IMR-90 (cell line): ENCODE measurements at regions not wholly inside any gene's neighbourhood (a gene's known extent, or its start where the extent isn't known, plus 50 kb on each side); places are given as distances from the start of the nearest gene placed in this dataset.

Source experiments
- ATAC-seq: fragments of 200-7000 bp; cut with Tn5 transposase; 2 replicates; pipeline ENCODE4 v1.9.1; 2020; ENCODE audit warnings: low read depth, mild to moderate bottlenecking, moderate library complexity
- BruUV-seq: library from RNA; stranded (reverse); fragments of 400-500 nt; replicated peaks from 2 replicates; lab custom pipeline; 2021; lab: Mats Ljungman, UMichigan
- CTCF ChIA-PET: fragments of 300-600 bp; formaldehyde crosslinking; extraction: SDS; loops from one replicate; lab custom pipeline; 2021; ENCODE audit warnings: antibody characterized with exemption; lab: Yijun Ruan, JAX
- POLR2A ChIA-PET: fragments of 300-600 bp; sonication (Branson Sonifier 250); formaldehyde crosslinking; loops from one replicate; lab custom pipeline; 2022; ENCODE audit warnings: antibody characterized with exemption; ENCODE audit not compliant: unreplicated experiment; lab: Charles Lee
- DNase-seq: peaks from one replicate; pipeline ENCODE4 v3.0.0; 2013
- H2AFZ ChIP-seq: replicated peaks from 2 replicates; pipeline ENCODE3; 2013; ENCODE audit warnings: low read length, mild to moderate bottlenecking; ENCODE audit not compliant: poor library complexity
- H2AK5ac ChIP-seq: 2 replicates; pipeline ENCODE4 v1.6.1; 2013; ENCODE audit warnings: low read depth, low read length, inconsistent platforms
- H2AK9ac ChIP-seq: replicated peaks from 2 replicates; pipeline ENCODE3; 2013; ENCODE audit warnings: mild to moderate bottlenecking, low read depth, low read length, moderate library complexity; ENCODE audit not compliant: poor library complexity
- H2BK120ac ChIP-seq: 2 replicates; pipeline ENCODE4 v1.6.1; 2013; ENCODE audit warnings: low read depth, low read length, inconsistent platforms
- H2BK15ac ChIP-seq: 3 replicates; pipeline ENCODE4 v1.6.1; 2013; ENCODE audit warnings: low read depth, low read length, inconsistent platforms
- H2BK20ac ChIP-seq: 2 replicates; pipeline ENCODE4 v1.6.1; 2013; ENCODE audit warnings: low read depth, mild to moderate bottlenecking, inconsistent platforms, low read length, moderate library complexity
- H2BK5ac ChIP-seq: 2 replicates; pipeline ENCODE4 v1.6.1; 2013; ENCODE audit warnings: mild to moderate bottlenecking, low read depth, low read length, inconsistent platforms; ENCODE audit not compliant: poor library complexity, severe bottlenecking
- H3K14ac ChIP-seq: replicated peaks from 2 replicates; pipeline ENCODE4 v1.6.1; 2013; ENCODE audit warnings: low read depth, low read length, inconsistent platforms
- H3K18ac ChIP-seq: 2 replicates; pipeline ENCODE4 v1.6.1; 2013; ENCODE audit warnings: low read depth, low read length, control low read depth
- H3K23ac ChIP-seq: 2 replicates; pipeline ENCODE4 v1.6.1; 2013; ENCODE audit warnings: low read depth, low read length, inconsistent platforms
- H3K27ac ChIP-seq: 2 replicates; pipeline ENCODE4 v1.5.1; 2013; ENCODE audit warnings: mild to moderate bottlenecking, control low read depth, low read length; ENCODE audit not compliant: insufficient read depth
- H3K27me3 ChIP-seq: 2 replicates; pipeline ENCODE4 v1.6.1; 2013; ENCODE audit warnings: low read length; ENCODE audit not compliant: control insufficient read depth, insufficient read depth
- H3K36me3 ChIP-seq: 2 replicates; pipeline ENCODE4 v1.6.1; 2013; ENCODE audit warnings: low read length, mixed read lengths; ENCODE audit not compliant: control insufficient read depth, insufficient read depth
- H3K4ac ChIP-seq: 2 replicates; pipeline ENCODE4 v1.6.1; 2013; ENCODE audit warnings: low read depth, low read length, inconsistent platforms
- H3K4me1 ChIP-seq: 2 replicates; pipeline ENCODE4 v1.6.1; 2013; ENCODE audit warnings: low read length, mixed read lengths; ENCODE audit not compliant: control insufficient read depth, insufficient read depth
- H3K4me2 ChIP-seq: 2 replicates; pipeline ENCODE4 v1.6.1; 2013; ENCODE audit warnings: low read depth, mild to moderate bottlenecking, control low read depth, low read length, moderate library complexity
- H3K4me3 ChIP-seq: 2 replicates; pipeline ENCODE4 v1.5.1; 2013; ENCODE audit warnings: low read depth, mild to moderate bottlenecking, control low read depth, low read length, moderate library complexity; ENCODE audit not compliant: insufficient read depth
- H3K56ac ChIP-seq: 2 replicates; pipeline ENCODE4 v1.6.1; 2013; ENCODE audit warnings: low read length, inconsistent platforms; ENCODE audit not compliant: insufficient read depth; ENCODE audit errors: extremely low read depth
- H3K79me1 ChIP-seq, 2 experiments: 2 replicates each; pipeline ENCODE4 v1.6.1; 2013; ENCODE audit warnings: low read length in 2 of 2, inconsistent platforms in 1 of 2, low read depth in 1 of 2
- H3K9ac ChIP-seq: 2 replicates; pipeline ENCODE4 v1.6.1; 2013; ENCODE audit warnings: low read depth, low read length, control low read depth
- H3K9me1 ChIP-seq: 2 replicates; pipeline ENCODE4 v1.6.1; 2013; ENCODE audit warnings: low read length, inconsistent platforms; ENCODE audit not compliant: insufficient read depth
- H3K9me3 ChIP-seq: 2 replicates; pipeline ENCODE4 v1.6.1; 2013; ENCODE audit warnings: low read length; ENCODE audit not compliant: control insufficient read depth, insufficient read depth
- H4K20me1 ChIP-seq: 2 replicates; pipeline ENCODE4 v1.6.1; 2013; ENCODE audit warnings: low read length, inconsistent platforms; ENCODE audit not compliant: insufficient read depth
- H4K5ac ChIP-seq: 2 replicates; pipeline ENCODE4 v1.6.1; 2013; ENCODE audit warnings: mild to moderate bottlenecking, low read depth, low read length, control low read depth
- H4K8ac ChIP-seq, 2 experiments: 2 replicates each; pipeline ENCODE4 v1.6.1; 2013; ENCODE audit warnings: low read depth in 2 of 2, low read length in 2 of 2, control low read depth in 1 of 2, inconsistent platforms in 1 of 2
- H4K91ac ChIP-seq: 2 replicates; pipeline ENCODE4 v1.6.1; 2013; ENCODE audit warnings: low read depth, low read length, inconsistent platforms; ENCODE audit not compliant: insufficient read depth
- BHLHE40 ChIP-seq: fragments of 150-350 bp; IDR thresholded peaks from 2 replicates; pipeline ENCODE4 v1.6.1; 2016; ENCODE audit warnings: mild to moderate bottlenecking, low read depth, low read length
- CHD1 ChIP-seq: IDR thresholded peaks from 2 replicates; pipeline ENCODE4 v1.6.1; 2012; ENCODE audit warnings: low read depth, low read length, improper control_type of control experiment
- MAZ ChIP-seq: IDR thresholded peaks from 2 replicates; pipeline ENCODE4 v1.6.1; 2012; ENCODE audit warnings: low read depth, mild to moderate bottlenecking, low read length, improper control_type of control experiment, moderate library complexity, borderline replicate concordance
- MXI1 ChIP-seq: IDR thresholded peaks from 2 replicates; pipeline ENCODE4 v1.6.1; 2012; ENCODE audit warnings: low read depth, mild to moderate bottlenecking, low read length, moderate library complexity, borderline replicate concordance
- NFE2L2 ChIP-seq: fragments of 150-350 bp; IDR thresholded peaks from 2 replicates; pipeline ENCODE4 v1.6.1; 2016; ENCODE audit warnings: low read depth, mild to moderate bottlenecking, low read length
- POLR2A ChIP-seq: IDR thresholded peaks from 2 replicates; pipeline ENCODE4 v1.6.1; 2012; ENCODE audit warnings: mild to moderate bottlenecking, low read depth, low read length
- RAD21 ChIP-seq: IDR thresholded peaks from 2 replicates; pipeline ENCODE4 v1.6.1; 2012; ENCODE audit warnings: low read length, improper control_type of control experiment
- RCOR1 ChIP-seq: IDR thresholded peaks from 2 replicates; pipeline ENCODE4 v1.6.1; 2012; ENCODE audit warnings: mild to moderate bottlenecking, low read length, improper control_type of control experiment; ENCODE audit not compliant: insufficient replicate concordance
- RFX5 ChIP-seq: IDR thresholded peaks from 2 replicates; pipeline ENCODE4 v1.8.0; 2012; ENCODE audit warnings: low read depth, mild to moderate bottlenecking, low read length, moderate library complexity
- USF2 ChIP-seq: fragments of 150-350 bp; IDR thresholded peaks from 2 replicates; pipeline ENCODE4 v1.6.1; 2017; ENCODE audit warnings: mild to moderate bottlenecking, antibody characterized with exemption, low read length, low read depth
- WGBS, 2 experiments: methylation state at CpG; one replicate each; pipeline versions ENCODE4 v1.1.5 to v1.1.7; 2013; ENCODE audit warnings: missing lambda C conversion rate in 2 of 2; ENCODE audit not compliant: insufficient read length in 1 of 2; ENCODE audit errors: extremely low coverage in 2 of 2; 5-methylcytosine and 5-hydroxymethylcytosine counted together
- dilution Hi-C: fragments of 300-500 bp; cut with HindIII; formaldehyde crosslinking; loops from one replicate; pipeline ENCODE4 v1.14.3; 2018; ENCODE audit warnings: low sequenced_read_pairs; ENCODE audit not compliant: unreplicated experiment
- in situ Hi-C: fragments of 300-500 bp; cut with MboI; formaldehyde crosslinking; loops from 3 replicates; pipeline ENCODE4 v1.14.3; 2019; ENCODE audit warnings: low sequenced_read_pairs, inconsistent platforms, mixed read lengths
- intact Hi-C: fragments of 100-400 bp; cut with micrococcal nuclease; formaldehyde crosslinking; loops from 2 replicates; pipeline ENCODE4 v1.10.0; 2022

GRCh38 chr5:142411103-142411502 lies 86.3 kb upstream of the SPRY4 start:
- Histone ChIP-seq H2BK5ac (no peak overlapping the region), H4K20me1 (no peaks in the 10 kb centered on the region), H3K14ac (no peak overlapping the region), H2AK5ac (no peak overlapping the region), H4K91ac (no peak overlapping the region), H4K5ac (no peak overlapping the region), H3K9ac (no peak overlapping the region), H2BK120ac (no peak overlapping the region), H3K4me1 (no peaks in the 10 kb centered on the region), H3K4me3 (no peak overlapping the region), H3K4ac (no peak overlapping the region), H3K56ac (no peak overlapping the region), H2BK15ac (no peak overlapping the region), H3K27ac (no peak overlapping the region), H3K23ac (no peak overlapping the region), H3K79me1 (no peaks in the 10 kb centered on the region), H4K8ac (no peak overlapping the region), H3K9me3 (no peaks in the 10 kb centered on the region), H2AK9ac (no peak overlapping the region), H3K27me3 (no peaks in the 10 kb centered on the region), H2BK20ac (no peak overlapping the region), H3K18ac (no peak overlapping the region), H3K36me3 (no peaks in the 10 kb centered on the region), H3K4me2 (no peak overlapping the region), H2AFZ (no peak overlapping the region), H3K9me1 (no peaks in the 10 kb centered on the region)
- in situ Hi-C loops: no loop called here
- no CpG with 5 or more reads among the region's 7 CpGs for WGBS, 2 experiments
- dilution Hi-C loops: no loop called here
- ATAC-seq: no peak
- POLR2A ChIA-PET: no interaction called here
- CTCF ChIA-PET: interaction anchor here (0.7 kb wide), 1 partner anchor 9 kb away, joined by 7 read pairs; no protein-coding TSS in a partner anchor
- no TSS peak for BruUV-seq
- TF ChIP-seq RCOR1: no peak
- TF ChIP-seq CHD1: no peak
- no peak for TF ChIP-seq RAD21
- TF ChIP-seq NFE2L2: no peak
- TF ChIP-seq MAZ: no peak
- no peak for TF ChIP-seq USF2
- no peak for TF ChIP-seq BHLHE40
- no peak for TF ChIP-seq POLR2A
- no peak for TF ChIP-seq RFX5
- no peak for TF ChIP-seq MXI1
- DNase-seq: no peak
- intact Hi-C loops: no loop called here
